ENCODE measurements at regions not wholly inside any gene's neighbourhood (a gene's known extent, or its start where the extent isn't known, plus 50 kb on each side); places are given as distances from the start of the nearest gene placed in this dataset.

DNA sequence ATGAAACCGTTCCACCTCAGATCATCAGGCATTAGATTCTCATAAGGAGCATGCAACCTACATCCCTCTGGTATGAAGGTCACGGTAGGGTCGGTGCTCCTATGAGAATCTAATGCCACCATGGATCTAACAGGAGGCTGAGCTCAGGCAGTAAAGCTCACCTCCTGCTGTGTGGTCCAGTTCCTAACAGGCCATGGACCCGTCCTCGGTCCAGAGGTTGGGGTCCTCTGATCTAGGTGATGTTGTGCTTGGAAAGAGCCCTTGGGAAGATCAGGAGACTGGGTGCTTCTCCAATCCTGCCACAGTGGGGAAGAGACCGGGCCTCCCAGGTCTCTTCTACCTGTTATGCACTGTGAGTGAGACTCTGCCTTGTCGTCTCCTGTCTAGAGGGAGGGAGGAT is 104.6 kb downstream of the ACKR3 start:
- DNase-seq: no peak

DNA sequence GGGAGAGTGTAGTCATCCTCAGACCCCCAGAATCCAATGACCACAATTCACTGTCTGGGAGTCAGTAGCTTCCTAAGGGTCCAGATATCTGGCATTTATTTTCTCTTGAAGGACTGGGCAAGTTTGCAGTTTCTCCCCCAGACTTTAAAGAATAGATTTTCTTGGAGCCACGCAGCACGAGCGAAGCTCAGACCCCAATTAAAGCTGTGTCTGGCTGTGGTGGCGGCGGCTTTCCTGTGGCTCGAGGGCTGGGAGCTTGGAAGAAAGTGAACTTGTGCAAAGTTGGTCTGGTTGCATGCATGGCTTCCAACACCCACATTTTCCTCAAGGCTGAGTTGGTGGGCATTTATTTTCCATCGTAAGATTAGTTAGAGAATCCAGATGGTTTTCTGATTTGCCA is 105.0 kb downstream of the ACKR3 start:
- no peak for DNase-seq

DNA sequence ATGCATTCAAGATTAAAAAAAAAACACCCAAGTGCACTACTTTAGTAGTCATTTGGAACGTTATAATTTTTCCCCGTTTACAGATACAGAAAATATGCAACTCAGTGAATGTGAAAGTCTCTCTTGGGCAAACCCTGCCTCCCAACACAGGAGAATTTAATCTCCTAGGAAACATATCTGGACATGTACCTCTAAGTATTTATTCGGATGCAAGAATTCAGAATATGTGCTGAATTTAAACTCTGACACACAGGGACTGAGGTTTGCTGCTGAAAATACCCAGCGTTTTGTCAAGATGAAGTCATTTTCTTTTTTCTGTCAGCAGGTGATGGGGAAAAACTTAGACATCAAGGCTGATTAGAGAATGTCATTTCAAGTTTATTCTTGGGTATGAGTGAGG is 105.4 kb downstream of the ACKR3 start:
- no peak for DNase-seq

DNA sequence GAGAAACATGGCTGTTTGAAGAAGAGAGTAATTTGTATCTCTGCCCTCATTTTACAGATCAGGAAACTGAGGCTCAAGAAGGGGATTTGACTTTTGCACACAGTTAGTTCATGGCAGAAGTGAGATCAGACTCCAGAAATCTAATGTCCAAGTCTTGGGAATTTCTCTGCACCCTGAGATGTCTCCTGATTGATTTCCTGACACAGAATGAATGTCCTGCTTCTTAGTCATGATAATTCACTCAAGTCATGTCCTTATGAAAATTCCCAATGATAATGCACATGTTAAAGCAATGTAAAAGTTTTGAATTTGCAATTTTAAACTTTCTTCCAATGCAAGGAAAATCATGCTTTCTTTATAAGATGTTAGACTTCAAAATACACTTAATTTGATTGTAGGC is 105.9 kb downstream of the ACKR3 start:
- DNase-seq: no peak

DNA sequence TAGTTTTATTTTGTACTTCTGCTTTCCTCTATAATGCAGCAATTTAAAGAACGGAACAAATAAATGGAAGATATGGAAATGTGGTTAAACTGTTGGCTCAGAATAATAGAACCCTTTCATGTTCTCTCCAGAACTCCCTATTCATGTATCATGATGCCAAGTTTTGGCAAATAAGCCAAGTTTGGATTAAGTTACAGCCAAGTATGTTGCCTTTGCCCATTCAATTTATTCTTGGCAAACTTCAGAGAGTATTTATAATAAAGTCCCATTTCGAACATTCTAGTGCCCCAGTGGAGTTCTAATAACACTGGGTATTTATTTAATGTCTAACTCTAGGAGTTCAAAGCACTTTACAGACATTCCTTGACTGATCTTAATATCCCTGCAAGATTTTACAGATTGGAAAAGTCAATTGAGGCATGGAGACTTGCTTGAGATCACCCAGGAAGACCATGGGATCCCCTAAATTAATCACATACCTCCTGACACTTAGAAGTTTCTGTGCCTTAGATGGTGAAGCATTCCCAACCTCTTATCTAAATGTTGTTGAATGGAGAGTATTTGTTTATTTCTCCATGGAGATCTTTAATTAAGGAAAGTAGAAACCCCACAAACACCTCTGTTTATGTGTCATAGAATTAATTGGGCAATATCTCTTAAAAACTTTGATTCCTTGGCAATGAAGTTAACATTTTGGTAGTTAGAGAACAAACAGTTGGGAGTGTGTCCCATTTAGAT is 106.7 kb downstream of the ACKR3 start:
- DNase-seq: no peak

DNA sequence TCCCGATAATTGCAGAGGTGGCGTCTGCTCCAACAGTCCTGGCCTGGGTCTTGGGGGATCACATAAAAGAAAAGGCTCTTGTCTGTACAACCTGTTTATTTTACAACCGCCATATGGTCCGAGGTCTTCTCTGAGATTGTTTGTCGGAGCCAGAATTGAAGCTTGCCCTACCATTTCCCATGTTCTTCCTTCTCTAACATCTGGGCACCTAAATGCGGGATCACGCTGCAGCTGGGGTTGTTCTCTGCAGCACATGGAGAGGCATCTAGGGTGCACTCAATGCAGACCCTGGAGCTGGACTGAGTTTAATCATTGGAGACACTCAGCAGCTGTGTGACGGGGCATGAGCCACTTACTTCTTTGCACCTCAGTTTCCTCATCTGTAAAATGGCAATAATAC is 107.7 kb downstream of the ACKR3 start:
- no peak for DNase-seq

DNA sequence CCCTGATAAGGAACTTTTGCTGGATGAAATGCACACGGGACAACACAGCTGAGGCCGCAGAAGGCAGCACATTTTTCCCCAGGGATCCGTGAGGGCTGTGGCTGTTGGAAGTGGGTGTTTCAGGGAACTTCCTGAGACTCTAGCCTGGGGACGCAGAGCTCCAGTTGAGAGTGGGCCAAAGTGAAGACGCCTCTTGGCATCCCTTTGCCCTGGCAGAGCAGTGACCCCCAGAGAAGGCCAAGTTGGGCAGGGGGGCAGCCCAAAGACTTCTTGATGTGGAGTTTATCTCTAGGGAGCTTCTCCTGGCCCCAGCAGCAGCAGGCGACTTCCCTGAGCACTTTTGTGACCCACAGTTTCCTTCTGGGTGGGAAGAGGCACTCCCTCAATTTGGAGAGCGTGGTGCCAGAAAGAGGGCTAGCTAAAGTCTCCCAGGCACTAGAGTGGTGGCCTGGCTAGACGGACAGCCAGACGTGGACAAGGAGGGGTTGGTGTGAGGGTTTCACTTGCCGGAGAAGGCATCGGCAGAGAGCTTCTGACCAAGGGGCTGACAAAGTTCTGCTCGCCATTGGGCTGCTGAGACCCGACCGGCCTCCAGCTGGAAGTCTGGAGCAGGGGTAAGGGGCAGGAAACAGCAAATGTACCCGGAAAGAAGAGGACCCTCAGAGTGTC is 108.8 kb downstream of the ACKR3 start:
- no peak for DNase-seq

DNA sequence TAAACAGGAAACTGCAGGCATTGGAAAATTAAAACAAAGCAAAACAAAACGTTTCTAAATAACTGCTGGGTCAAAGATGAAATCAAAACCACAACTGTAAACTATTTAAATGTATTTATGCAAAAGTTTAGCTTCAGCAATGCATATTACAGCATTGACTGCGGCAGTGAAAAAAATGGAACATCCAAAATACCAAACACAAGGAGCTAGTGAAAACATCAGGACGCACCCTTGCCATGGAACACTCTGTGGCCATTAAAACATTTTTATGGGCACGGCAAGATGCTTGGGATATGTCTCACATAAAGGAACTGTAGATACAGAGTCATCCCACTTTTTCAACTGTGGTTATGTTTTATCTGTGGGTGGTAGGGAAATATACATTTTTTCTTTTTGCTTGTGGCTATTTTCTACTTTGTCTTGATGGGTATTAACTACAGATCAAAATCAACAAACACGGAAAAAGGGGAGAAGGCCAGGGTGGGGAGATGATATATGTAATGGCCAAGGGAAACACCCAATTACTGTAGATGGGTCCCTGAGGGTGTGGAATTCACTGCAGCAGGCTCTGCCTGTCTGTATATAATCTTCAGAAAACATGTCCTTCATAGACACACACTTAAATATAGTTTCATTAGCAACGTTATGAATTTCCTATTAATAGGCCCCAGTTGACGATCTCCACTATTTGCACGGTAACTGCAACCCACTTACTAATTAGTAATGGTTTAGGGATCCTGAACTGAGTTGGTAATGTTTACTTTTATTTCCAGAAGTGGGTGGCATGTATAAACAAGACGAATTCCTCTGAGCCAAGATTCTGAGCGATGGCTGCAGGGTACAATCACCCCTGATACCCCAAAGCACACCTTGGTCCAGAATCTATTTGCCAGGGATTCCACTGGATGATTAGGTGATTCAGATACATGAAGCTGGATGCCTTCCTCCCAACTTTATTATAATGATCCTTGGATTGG is 110.5 kb downstream of the ACKR3 start:
- DNase-seq: no peak

DNA sequence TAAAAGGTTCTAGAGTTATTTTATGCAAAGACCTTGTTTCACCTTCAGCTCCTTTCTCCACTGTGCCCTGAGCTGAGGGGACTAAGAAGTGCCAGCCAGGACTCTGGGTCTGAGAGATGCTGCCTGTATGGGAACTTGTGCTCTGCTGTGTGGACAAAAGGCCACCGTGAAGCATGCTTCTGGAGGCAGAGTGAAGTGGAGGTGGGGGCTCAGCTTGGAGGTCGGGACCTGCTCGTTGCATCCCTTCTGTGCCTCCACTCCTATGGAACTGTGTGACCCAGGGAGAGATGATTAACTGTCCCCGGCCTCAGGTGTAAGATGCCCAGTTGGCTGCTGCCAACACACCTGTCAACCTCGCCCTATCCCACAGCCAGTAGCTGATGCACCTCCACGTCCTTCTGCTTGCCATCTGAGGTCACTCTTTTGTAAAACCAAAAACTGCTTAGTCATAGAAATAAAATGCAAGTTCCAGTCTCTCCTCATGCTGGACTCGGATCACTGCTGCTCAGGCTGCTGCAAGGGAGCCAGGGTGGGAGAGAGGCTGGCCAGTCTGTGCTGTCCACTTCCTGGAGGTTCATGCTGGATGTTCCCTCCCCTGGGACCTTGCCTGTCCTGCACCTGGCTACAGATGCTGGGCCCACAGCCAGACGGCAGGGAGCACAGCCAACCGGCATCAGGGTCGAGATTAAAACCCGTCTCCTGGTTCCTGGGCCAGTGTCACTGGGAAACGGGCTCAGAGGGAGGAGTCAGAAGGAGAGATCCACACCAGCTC is 113.2 kb downstream of the ACKR3 start:
- DNase-seq: no peak

DNA sequence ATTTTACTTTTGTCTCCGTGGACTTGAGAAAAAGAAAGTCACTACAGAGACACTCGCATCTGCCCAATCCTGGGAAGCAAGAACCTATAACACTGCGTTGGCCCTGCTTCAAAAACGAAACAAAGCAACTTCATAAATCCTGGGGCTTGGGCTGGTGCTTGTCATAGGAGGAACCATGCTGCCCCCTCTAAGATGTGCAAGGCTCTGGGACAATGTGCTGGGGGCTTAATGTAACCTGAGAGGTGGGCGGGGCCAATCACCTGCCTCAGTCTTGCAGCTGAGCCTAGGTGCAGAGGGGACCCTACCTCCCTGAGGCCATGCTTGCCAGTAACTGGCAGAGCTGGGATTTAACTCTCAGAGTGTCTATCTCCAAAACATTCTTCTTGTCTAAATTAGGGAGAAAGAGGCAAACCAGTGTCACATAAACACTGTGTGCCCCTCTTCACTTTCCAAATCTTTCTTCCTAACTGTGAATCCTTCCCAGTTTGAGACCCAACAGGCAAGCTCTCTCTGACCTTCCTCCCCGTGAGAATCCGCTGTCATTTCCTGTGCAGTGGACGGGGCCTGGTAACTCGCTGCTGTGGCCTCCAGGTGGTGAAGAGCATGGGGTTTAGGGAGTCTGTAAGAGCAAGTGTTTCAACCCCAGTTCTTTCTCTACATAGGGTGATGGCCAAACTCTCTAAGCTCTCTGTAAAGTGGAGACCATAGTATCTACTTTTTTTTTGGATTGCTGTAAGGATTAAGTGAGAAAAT is 115.1 kb downstream of the ACKR3 start:
- DNase-seq: no peak

DNA sequence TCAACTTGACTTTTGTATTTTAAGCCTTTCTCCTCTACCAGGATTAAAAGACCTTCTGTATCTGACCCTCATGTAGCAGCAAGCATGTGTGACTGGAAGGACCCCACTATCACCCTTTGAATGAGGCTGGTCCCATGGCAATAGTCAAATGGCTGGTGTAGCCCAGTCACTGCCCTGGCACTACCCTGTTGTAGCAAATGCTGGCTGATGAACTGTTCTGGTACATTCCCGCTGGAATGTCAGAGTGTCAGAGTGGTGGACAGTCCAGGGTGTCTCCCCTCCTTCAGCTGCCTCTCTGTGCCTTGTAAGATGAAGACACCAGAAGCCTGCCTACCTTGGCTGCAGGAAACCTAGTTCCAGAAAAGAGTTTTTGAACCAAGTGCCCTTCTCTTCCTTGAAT is 115.7 kb downstream of the ACKR3 start:
- DNase-seq: no peak

DNA sequence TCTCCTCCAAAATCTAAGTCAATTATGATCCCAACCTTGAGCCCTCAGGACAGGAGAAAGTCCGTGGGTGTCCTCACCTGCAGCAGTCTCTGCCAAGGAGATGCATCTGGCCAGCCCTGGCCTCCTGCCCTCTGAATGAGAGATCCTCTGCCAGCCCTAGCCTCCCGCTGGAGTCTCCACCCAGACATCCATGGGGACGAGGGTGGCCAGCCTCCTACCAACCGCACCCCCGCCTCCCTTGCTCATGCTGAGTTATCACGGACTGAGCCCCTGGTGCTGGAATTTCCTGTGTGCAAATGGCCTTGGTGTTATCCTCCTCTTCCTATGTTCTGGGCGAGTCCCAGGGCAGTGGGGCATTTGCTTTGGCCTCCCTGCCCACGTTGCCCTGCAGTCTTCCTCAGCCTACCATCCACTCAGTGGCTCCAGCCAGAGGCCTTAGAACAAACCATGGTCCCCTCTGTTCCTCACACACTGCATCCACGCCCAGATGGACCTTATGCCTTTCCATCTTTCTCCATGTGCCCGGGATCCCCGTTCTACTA is 116.4 kb downstream of the ACKR3 start:
- no peak for DNase-seq

DNA sequence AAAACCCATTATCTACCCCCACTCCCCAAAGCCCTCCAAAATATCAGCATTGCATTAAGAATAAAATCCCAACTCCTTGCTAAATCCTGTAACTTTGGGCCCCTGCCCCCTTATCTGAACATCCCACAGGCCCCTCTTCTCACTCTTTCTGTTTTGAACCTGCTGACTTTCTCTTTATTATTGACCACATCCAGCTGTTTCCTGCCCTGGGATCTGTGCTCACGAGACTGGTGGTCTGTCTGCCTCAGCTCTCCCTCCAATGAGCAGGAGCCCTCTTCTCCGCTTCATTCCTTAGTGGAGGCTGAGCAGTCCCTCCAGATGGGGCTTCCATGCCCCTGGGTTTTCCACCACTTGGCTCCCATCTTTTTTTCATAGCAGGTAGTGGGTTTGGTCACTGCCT is 116.9 kb downstream of the ACKR3 start:
- DNase-seq: no peak

DNA sequence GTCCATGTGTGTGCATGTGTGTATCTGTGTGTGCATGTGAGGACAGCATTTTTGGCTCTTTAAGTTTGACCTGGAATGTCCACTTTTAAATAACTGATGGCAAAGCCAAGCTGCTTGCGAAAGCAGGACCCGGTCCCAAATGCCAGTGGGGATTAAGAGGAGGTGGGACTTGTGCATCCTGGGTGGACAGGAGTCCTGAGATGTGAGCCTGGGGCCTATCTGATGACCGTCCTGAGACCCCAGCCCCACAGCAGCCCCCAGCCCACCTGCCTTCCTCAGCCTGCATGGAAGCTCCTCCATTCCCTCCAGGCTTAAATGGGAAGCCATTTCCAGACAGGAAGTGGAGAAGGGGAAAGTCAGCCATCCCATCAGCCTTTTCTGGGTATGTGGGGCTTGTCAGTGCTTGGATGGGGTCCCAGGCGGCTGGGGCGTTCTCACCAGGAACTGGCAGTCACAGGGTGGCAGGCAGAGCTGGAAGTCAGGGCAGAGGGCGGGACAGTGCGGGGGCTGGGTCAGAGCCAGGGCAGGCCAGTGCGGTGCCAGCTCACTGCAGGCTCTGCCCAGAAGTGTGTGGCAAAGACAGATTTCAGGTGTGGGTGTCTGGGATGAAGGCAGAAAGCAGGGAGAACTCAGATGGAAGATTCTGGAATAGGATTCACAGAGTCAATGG is 117.8 kb downstream of the ACKR3 start:
- DNase-seq: no peak

DNA sequence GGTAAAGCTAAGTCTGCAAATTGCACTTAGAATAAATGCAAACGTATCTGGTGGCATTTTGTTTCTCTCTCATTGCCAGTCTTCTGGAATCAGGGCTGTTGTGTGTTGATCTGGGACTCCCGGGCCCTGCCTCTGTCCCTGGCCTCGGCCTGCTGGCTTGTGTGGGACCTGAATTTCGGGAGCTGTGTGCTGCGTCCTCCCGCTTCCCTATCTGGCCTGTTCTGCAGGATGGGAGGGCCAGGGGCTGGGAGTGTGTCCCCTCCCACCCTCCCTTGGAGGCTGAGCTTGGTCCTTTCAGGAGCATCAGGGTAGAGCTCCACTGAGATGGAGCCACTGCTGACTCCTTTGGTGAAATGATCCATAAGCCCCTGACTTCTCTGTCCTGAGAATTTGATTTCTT is 118.5 kb downstream of the ACKR3 start:
- DNase-seq: no peak

DNA sequence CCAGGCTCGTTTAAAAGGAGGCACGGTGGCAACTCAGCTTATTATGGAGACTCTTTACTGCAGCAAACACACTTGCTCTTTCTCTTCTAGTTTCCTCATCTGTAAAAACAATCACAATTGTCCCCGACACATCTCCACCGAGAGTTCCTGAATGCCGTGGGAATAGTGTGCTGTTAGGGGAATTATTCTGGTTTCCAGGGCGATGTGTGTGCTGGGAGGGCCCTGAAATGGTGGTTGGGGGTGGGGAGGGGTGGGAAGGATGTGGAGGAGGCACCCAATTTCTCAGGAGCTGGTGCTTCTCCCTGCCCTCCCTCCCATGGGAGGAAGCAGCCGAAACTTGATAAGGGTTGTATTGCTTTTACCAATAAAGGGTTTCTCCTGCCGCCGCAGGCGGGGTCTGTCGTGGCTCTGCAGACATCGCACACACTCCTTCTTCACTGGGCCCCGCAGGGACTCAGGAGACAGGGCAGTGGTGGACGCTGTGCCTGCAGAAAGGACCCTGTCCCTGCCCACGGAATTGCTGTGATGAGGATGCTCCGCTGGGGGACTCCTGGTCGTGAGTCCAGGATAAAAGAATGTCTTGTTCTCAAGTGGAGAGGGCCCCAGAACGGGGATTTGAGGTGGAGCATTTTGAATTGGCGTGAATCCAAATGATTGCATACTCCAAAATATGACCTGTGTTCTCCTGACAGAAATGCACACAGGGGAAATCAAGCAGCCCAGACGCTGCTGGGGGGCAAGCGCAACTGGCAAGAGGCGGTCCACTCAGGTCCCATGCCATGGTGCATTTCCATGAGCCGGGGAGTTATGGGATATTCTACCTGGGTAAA is 119.2 kb downstream of the ACKR3 start:
- DNase-seq: no peak

DNA sequence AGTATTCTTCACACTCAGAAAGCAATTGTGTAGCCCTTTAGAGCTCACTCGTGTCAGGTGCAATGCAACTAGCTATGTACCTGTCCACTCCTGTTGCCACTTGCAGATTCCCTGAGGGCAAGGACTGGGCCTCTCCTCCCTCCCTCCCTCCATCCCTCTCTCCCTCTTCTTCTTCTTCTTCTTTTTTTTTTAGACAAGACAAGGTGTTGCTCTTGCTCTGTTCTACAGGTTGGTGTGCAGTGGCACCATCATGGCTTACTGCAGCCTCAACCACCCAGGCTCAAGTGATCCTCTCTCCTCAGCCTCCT is 119.7 kb downstream of the ACKR3 start:
- no peak for DNase-seq

DNA sequence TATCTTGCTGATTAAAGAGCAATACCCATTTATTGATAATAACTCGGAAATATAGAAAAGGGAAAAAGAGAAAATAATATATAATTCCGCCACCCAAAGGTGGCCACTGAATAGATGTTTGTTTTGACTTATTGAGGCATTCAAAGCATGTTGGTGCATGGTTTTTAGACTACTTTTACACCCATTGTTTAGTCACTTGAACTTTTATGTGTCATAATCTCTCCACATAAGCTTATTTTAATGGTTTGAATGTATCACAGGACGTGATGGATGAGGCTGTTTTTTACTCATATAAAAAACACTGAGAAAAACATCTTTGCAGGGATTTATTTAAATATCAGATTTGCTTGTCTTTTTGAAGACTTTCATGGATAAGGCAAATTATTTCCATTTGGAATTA is 120.4 kb downstream of the ACKR3 start:
- DNase-seq: no peak

DNA sequence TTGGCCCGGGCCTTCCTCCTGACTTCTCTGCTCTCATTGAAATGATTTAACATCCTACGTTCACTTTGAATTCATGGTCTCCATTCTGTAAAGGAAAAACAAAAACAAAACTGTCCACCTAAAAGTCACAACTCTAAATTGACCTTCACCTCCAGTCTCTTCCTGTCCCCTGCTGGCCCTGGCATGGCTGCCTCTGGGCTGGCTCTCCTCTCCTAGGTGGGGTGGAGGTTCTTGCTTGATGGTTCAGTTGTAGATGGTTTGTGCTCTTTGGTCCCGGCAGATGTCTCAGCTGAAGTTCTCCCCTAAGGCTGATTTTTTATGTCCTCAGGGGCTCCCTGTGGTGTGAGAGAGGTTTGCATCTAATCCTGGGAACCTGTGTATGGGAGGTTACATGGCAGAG is 121.1 kb downstream of the ACKR3 start:
- no peak for DNase-seq

DNA sequence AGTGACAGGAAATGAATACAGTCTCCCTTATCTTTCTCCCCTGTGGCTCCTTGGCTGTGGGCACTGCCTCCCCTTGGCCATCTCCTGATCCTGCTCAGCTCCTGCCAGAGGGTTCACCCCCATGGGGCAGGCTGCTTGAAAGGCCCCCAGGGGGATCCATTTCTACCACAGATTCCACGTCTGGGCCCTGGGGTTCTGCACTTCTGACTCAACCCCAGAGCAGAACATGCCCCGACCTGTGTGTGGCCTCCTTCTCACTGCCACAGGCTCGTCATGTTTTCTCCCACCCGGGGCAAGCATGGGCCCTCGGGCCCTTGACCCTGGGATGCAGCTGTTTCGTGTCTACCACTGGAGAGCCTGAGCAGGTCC is 122.2 kb downstream of the ACKR3 start:
- no peak for DNase-seq

DNA sequence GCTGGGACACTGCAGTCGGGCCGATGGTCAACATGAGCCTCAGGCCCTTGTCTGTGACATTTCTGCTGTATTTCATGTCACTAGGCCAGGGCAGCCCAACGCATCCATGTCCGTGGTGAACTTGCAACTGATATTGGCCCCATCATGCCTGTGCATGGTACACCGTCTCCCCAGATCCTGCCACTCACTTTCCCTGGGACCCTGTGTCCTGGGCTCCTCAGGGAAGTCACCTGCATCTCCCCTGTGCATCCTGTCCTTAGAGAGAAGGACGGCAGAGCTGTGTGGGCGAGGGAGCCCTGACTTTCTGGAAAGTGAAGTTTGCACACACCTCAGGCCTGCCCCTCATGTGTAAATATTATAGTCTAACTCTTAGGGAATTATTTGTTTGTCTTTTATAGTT is 123.3 kb downstream of the ACKR3 start:
- DNase-seq: no peak

Data from CD4-positive, alpha-beta T cell treated with Interleukin-21 for 1 hour (primary cell).